ENCODE measurements at regions not wholly inside any gene's neighbourhood (a gene's known extent, or its start where the extent isn't known, plus 50 kb on each side); places are given as distances from the start of the nearest gene placed in this dataset.

DNA sequence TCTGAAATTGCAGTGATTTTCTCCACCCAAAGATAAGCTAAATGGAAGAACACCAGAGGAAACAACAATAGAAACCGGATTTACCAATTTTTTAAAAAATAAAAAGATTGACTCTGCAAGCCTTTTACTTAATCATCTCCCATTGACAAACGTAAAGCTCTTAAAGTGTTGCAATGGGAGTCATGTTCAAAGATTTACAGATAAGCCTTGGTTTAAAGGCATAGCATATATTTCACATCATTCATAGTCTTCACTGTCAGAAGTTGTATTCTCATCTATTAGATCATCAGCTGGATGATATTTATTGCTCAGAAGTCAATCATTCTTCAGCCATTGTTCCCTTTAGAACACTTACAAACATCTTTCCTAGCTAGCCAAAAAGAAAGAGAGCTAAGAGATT is 397.6 kb downstream of the GBE1 start (continued):
- TF ChIP-seq, protein P1, sequence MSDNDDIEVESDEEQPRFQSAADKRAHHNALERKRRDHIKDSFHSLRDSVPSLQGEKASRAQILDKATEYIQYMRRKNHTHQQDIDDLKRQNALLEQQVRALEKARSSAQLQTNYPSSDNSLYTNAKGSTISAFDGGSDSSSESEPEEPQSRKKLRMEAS (IDR thresholded peaks at IDR 0.05) = no peak
- no peak for TF ChIP-seq JUND (IDR thresholded peaks at IDR 0.05)

DNA sequence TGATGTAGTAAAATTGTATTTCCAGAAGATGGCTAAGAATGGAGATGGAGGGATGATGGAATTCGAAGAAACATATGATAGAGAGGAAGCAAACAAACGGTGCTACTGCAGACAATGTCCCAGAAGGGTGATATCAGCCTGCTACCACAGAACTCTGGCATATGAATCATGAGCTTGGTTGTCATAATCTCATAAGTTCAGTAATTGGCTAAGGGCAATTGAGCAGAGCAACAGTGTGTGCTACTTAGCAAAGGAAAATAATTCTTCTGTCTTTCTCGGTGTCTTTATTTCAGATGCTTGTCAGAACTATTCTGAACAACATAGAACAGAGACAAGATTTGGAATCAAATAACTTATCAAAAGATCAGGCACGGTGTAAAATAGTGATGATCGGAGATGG is 407.3 kb downstream of the GBE1 start:
- Histone ChIP-seq H3K9me3 (ENCODE audit: control insufficient read depth in 4 of 4, low read length in 3 of 4) (no peaks in the 10 kb centered on the region), H3K4me1 (ENCODE audit: control insufficient read depth in 4 of 4, insufficient read depth in 4 of 4, low read length in 3 of 4) (no peaks in the 10 kb centered on the region), H3K9ac (ENCODE audit: low read depth in 1 of 2, low read length in 2 of 2) (no peak overlapping the region), H3K27me3 (ENCODE audit: control insufficient read depth in 4 of 4, insufficient read depth in 4 of 4, low read length in 3 of 4) (no peaks in the 10 kb centered on the region), H3K27ac (ENCODE audit: low read depth in 1 of 2, low read length in 2 of 2) (no peak overlapping the region), H3K36me3 (ENCODE audit: control insufficient read depth in 4 of 4, insufficient read depth in 3 of 4, low read depth in 1 of 4, low read length in 3 of 4) (no peaks in the 10 kb centered on the region), H3K4me3 (ENCODE audit: low read depth in 1 of 3, low read length in 3 of 3) (no peak overlapping the region)
- no peak for DNase-seq (ENCODE audit: low spot score)
- TF ChIP-seq, protein P2, sequence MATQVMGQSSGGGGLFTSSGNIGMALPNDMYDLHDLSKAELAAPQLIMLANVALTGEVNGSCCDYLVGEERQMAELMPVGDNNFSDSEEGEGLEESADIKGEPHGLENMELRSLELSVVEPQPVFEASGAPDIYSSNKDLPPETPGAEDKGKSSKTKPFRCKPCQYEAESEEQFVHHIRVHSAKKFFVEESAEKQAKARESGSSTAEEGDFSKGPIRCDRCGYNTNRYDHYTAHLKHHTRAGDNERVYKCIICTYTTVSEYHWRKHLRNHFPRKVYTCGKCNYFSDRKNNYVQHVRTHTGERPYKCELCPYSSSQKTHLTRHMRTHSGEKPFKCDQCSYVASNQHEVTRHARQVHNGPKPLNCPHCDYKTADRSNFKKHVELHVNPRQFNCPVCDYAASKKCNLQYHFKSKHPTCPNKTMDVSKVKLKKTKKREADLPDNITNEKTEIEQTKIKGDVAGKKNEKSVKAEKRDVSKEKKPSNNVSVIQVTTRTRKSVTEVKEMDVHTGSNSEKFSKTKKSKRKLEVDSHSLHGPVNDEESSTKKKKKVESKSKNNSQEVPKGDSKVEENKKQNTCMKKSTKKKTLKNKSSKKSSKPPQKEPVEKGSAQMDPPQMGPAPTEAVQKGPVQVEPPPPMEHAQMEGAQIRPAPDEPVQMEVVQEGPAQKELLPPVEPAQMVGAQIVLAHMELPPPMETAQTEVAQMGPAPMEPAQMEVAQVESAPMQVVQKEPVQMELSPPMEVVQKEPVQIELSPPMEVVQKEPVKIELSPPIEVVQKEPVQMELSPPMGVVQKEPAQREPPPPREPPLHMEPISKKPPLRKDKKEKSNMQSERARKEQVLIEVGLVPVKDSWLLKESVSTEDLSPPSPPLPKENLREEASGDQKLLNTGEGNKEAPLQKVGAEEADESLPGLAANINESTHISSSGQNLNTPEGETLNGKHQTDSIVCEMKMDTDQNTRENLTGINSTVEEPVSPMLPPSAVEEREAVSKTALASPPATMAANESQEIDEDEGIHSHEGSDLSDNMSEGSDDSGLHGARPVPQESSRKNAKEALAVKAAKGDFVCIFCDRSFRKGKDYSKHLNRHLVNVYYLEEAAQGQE (IDR thresholded peaks at IDR 0.05) = no peak
- TF ChIP-seq JUND (IDR thresholded peaks at IDR 0.05) (no peak), RAD21 (IDR thresholded peaks at IDR 0.05) (no peak), HNF4G (IDR thresholded peaks at IDR 0.05) (no peak), FOXA2 (IDR thresholded peaks at IDR 0.05) (no peak), YY1 (IDR thresholded peaks at IDR 0.05) (no peak), EGR1 (IDR thresholded peaks at IDR 0.05; ENCODE audit: low read depth in 2 of 2) (no peak), SP1 (IDR thresholded peaks at IDR 0.05) (no peak), HNF4A (conservative IDR thresholded peaks at IDR 0.05) (no peak), TAF1 (conservative IDR thresholded peaks at IDR 0.05) (no peak), GABPA (IDR thresholded peaks at IDR 0.05 in 1 of 2, conservative IDR thresholded peaks at IDR 0.05 in 1 of 2) (no peak), FOXA1 (IDR thresholded peaks at IDR 0.05) (no peak), RXRA (IDR thresholded peaks at IDR 0.05) (no peak), NR2F2 (IDR thresholded peaks at IDR 0.05) (no peak)
- TF ChIP-seq, protein P3, sequence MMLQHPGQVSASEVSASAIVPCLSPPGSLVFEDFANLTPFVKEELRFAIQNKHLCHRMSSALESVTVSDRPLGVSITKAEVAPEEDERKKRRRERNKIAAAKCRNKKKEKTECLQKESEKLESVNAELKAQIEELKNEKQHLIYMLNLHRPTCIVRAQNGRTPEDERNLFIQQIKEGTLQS (IDR thresholded peaks at IDR 0.05) = no peak
- TF ChIP-seq, protein P4, sequence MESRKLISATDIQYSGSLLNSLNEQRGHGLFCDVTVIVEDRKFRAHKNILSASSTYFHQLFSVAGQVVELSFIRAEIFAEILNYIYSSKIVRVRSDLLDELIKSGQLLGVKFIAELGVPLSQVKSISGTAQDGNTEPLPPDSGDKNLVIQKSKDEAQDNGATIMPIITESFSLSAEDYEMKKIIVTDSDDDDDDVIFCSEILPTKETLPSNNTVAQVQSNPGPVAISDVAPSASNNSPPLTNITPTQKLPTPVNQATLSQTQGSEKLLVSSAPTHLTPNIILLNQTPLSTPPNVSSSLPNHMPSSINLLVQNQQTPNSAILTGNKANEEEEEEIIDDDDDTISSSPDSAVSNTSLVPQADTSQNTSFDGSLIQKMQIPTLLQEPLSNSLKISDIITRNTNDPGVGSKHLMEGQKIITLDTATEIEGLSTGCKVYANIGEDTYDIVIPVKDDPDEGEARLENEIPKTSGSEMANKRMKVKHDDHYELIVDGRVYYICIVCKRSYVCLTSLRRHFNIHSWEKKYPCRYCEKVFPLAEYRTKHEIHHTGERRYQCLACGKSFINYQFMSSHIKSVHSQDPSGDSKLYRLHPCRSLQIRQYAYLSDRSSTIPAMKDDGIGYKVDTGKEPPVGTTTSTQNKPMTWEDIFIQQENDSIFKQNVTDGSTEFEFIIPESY (IDR thresholded peaks at IDR 0.05) = no peak
- TF ChIP-seq, protein P1 (IDR thresholded peaks at IDR 0.05) = no peak
- TF ChIP-seq, protein P5, sequence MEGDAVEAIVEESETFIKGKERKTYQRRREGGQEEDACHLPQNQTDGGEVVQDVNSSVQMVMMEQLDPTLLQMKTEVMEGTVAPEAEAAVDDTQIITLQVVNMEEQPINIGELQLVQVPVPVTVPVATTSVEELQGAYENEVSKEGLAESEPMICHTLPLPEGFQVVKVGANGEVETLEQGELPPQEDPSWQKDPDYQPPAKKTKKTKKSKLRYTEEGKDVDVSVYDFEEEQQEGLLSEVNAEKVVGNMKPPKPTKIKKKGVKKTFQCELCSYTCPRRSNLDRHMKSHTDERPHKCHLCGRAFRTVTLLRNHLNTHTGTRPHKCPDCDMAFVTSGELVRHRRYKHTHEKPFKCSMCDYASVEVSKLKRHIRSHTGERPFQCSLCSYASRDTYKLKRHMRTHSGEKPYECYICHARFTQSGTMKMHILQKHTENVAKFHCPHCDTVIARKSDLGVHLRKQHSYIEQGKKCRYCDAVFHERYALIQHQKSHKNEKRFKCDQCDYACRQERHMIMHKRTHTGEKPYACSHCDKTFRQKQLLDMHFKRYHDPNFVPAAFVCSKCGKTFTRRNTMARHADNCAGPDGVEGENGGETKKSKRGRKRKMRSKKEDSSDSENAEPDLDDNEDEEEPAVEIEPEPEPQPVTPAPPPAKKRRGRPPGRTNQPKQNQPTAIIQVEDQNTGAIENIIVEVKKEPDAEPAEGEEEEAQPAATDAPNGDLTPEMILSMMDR (IDR thresholded peaks at IDR 0.05; ENCODE audit: low read depth, low read length, missing input control) = no peak
- WGBS = 82% methylated on average over 5 of the region's 5 CpGs
